Bronchial epithelial cell (primary cell): ENCODE measurements at regions not wholly inside any gene's neighbourhood (a gene's known extent, or its start where the extent isn't known, plus 50 kb on each side); places are given as distances from the start of the nearest gene placed in this dataset.
"Not testable (repeated sequence)": the region's sequence is repeated elsewhere in the genome, so short reads cannot be mapped to it uniquely, and the experiment has no call there.

Experiments used
- DNase-seq: peaks from one replicate; pipeline ENCODE4 v3.0.0-alpha.2; 2010; ENCODE audit warnings: low read depth
- FAIRE-seq: peaks from 2 replicates; lab custom pipeline; 2011; peaks lifted over from hg19 to GRCh38; lab: Jason Lieb, UNC
- H3K27me3 ChIP-seq: 2 replicates; pipeline ENCODE4 v1.5.1; 2011; ENCODE audit warnings: low read length; ENCODE audit not compliant: control insufficient read depth, insufficient read depth
- H3K36me3 ChIP-seq: 2 replicates; pipeline ENCODE4 v1.5.1; 2011; ENCODE audit warnings: low read length; ENCODE audit not compliant: control insufficient read depth, insufficient read depth
- H3K4me3 ChIP-seq: 2 replicates; pipeline ENCODE4 v1.5.1; 2011; ENCODE audit warnings: mild to moderate bottlenecking, low read depth, low read length, control low read depth
- TF ChIP-seq, protein P1 (sequence below): IDR thresholded peaks from 2 replicates; pipeline ENCODE4 v1.5.1; 2011; ENCODE audit warnings: mild to moderate bottlenecking, moderate library complexity, low read length, control low read depth, inconsistent platforms; ENCODE audit not compliant: insufficient read depth, severe bottlenecking

DNA sequence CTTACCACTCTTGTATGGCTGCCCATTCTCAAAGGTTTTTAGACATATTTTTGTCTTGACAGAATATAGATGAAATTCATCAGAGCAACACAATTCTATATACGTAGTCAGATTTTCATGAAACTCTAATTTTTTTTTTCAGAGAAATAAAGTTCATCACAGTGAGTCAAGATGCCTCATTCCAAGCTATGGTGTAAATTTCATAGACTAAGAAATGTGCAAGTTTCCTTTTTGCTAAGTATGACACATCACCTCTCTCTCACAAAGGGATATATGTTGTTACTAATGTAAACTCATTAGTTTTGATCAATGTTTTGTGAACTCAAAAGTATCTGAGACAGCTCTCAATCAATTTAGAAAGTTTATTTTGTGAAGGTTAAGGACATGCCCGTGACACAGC is 60.4 kb upstream of the ATXN3L start:
- DNase-seq (peak; percentile 89), FAIRE-seq (no peak)
- TF ChIP-seq, protein P1, sequence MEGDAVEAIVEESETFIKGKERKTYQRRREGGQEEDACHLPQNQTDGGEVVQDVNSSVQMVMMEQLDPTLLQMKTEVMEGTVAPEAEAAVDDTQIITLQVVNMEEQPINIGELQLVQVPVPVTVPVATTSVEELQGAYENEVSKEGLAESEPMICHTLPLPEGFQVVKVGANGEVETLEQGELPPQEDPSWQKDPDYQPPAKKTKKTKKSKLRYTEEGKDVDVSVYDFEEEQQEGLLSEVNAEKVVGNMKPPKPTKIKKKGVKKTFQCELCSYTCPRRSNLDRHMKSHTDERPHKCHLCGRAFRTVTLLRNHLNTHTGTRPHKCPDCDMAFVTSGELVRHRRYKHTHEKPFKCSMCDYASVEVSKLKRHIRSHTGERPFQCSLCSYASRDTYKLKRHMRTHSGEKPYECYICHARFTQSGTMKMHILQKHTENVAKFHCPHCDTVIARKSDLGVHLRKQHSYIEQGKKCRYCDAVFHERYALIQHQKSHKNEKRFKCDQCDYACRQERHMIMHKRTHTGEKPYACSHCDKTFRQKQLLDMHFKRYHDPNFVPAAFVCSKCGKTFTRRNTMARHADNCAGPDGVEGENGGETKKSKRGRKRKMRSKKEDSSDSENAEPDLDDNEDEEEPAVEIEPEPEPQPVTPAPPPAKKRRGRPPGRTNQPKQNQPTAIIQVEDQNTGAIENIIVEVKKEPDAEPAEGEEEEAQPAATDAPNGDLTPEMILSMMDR = no peak
- Histone ChIP-seq H3K4me3 (no peak overlapping the region), H3K36me3 (no peaks in the 10 kb centered on the region), H3K27me3 (no peaks in the 10 kb centered on the region)

DNA sequence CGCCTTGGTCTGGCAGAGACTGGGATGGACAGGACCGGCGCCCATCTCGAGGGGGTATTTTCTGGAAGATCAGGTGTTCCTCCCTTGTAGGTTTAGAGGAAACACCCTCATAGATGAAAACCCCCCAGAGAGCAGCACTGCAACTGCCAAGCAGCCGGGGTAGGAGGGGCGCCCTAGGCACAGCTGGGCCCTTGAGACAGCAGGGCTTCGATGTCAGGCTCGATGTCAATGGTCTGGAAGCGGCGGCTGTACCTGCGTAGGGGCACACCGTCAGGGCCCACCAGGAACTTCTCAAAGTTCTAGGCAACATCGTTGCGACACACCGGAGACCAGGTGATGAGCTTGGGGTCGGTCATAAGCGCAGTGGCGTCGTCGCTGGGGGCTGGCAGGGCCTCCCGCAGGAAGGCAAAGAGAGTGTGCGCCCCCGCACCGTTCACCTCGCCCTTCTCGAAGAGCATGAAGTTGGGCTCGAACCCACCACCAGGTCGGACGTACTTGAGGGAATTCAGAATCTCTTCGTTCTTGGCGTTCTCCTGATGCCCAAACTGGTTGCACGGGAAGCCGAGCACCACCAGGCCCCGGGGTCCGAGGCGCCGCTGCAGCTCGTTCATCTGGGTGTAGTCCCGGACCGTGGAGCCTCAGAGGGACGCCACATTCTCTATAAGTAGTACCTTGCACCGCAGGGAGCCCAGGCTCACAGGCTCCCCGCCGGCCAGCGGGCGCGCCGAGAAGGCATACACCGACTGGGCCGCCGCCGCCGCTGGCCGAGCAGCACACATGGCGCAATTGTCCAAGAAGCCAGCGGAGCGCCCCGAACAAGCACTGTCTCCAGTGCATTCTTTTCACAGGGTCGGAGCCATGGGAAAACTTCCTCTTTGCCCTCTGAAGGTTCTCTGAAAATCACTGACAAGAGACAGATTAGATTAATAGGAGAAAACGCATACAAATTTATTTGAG is 59.0 kb upstream of the ATXN3L start:
- H3K36me3 ChIP-seq, H3K27me3 ChIP-seq, DNase-seq, FAIRE-seq, H3K4me3 ChIP-seq: not testable (repeated sequence)

GRCh38 chrX:13377550-13377934 is 57.7 kb upstream of the ATXN3L start:
- H3K27me3 ChIP-seq = no peaks in the 10 kb centered on the region
- no peak overlapping the region for H3K4me3 ChIP-seq
- TF ChIP-seq, protein P1 = no peak
- FAIRE-seq = peak; percentile 80
- H3K36me3 ChIP-seq = no peaks in the 10 kb centered on the region
- DNase-seq = peak; percentile 54

DNA sequence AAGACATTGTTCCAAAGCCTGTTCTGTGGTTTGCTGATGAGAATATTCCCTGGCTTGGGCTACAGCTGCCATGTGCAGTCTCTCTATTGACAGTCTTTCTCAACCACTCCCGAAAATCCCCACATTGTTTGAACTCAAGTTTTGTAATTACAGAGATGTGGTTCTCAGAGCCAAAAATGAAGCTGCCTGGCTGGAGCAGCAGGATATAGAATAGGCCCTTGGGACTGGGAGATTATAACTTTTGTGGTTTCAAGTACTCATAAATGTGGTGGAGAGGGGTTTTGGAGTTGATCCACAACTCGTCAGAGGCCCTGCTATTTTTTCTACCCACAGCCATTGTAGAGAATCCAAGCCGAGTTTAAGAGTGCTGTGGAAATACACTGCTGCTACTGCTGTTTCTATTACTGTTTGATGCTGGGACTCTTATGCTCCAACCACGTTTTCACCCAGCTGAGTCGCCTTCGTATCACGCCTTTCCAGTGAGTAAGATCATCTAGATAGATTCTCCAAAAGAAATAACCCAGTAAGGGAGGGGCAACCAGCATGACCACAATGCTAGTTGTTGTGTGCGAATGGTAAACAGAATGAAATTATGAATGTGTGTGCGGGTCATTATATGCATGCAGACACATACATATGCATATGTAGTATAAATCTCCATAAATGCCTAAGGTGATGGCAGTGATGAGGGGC is 57.1 kb upstream of the ATXN3L start:
- FAIRE-seq (no peak), DNase-seq (peak; percentile 58)
- TF ChIP-seq, protein P1 = no peak

DNA sequence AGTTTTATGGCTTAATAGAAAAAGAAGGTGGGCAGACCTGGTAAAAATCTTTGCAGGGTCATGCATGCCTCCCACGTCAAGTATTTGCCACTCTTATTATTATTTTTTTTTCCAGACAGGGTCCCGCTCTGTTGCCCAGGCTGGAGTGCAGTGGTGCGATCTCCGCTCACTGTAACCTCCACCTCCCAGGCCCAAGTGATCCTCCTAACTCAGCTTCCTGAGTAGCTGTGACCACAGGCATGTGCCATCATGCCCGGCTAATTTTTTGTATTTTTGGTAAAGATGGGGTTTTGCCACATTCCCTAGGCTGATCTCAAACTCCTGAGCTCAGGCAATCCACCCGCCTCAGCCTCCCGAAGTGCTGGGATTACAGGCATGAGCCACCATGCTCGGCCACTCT is 55.7 kb upstream of the ATXN3L start:
- not testable (repeated sequence) for FAIRE-seq, H3K27me3 ChIP-seq, H3K4me3 ChIP-seq, DNase-seq, H3K36me3 ChIP-seq

More for the DNA sequence above, 57.1 kb upstream of the ATXN3L start:
- no peaks in the 10 kb centered on the region for H3K36me3 ChIP-seq
- no peaks in the 10 kb centered on the region for H3K27me3 ChIP-seq
- no peak overlapping the region for H3K4me3 ChIP-seq

GRCh38 chrX:13374364-13374763 is 54.5 kb upstream of the ATXN3L start:
- no peak for DNase-seq
- no peak for FAIRE-seq
- H3K4me3 ChIP-seq = no peak overlapping the region
- TF ChIP-seq, protein P1 = no peak
- H3K36me3 ChIP-seq = no peaks in the 10 kb centered on the region
- H3K27me3 ChIP-seq = no peaks in the 10 kb centered on the region
